H1 (cell line): ENCODE measurements at regions not wholly inside any gene's neighbourhood (a gene's known extent, or its start where the extent isn't known, plus 50 kb on each side); places are given as distances from the start of the nearest gene placed in this dataset.

Experiments
- EGR1 ChIP-seq: IDR thresholded peaks from 2 replicates; pipeline ENCODE4 v1.6.1; 2011; ENCODE audit warnings: low read depth, low read length, borderline replicate concordance
- SIN3A ChIP-seq, 2 experiments: IDR thresholded peaks in 1 of 2; conservative IDR thresholded peaks in 1 of 2; 2 replicates each; pipeline ENCODE4 v1.6.1; 2011 to 2012; ENCODE audit warnings: low read length in 2 of 2, improper control_type of control experiment in 1 of 2, low read depth in 1 of 2, mild to moderate bottlenecking in 1 of 2

DNA sequence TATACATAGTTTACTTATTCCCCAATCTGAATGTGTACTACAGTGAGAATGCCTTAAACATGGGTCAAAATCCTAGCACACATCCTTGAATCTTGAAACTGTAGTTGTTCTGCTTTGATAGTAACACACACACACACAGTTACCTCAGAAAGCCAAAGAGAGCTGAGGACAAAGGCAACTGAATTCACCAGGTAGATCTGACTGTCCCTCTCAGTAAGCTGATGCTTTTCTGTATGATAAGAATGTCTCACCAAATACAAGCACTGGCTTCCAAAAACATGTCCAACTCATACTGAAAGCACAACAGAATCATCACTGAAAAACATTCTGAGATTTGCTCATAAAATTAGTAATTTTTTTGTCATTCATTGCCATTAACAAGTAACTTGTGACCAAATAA is 104.3 kb upstream of the DYNLRB2 start (continued):
- TF ChIP-seq SIN3A (conservative IDR thresholded peaks at IDR 0.05 in 1 of 2, IDR thresholded peaks at IDR 0.05 in 1 of 2; ENCODE audit: low read depth in 1 of 2, low read length in 2 of 2) (no peak), EGR1 (no peak)
